GM12892 (cell line): ENCODE measurements at regions not wholly inside any gene's neighbourhood (a gene's known extent, or its start where the extent isn't known, plus 50 kb on each side); places are given as distances from the start of the nearest gene placed in this dataset.

Experiments used
- POLR2A ChIP-seq: IDR thresholded peaks from 2 replicates; pipeline ENCODE4 v1.6.1; 2011; ENCODE audit warnings: low read depth, low read length, control low read depth
- POLR2AphosphoS5 ChIP-seq: IDR thresholded peaks from 2 replicates; pipeline ENCODE4 v1.6.1; 2011; ENCODE audit warnings: low read depth, low read length, control low read depth
- TAF1 ChIP-seq: IDR thresholded peaks from 2 replicates; pipeline ENCODE4 v1.6.1; 2011; ENCODE audit warnings: low read depth, mild to moderate bottlenecking, control low read depth, low read length, borderline replicate concordance

DNA sequence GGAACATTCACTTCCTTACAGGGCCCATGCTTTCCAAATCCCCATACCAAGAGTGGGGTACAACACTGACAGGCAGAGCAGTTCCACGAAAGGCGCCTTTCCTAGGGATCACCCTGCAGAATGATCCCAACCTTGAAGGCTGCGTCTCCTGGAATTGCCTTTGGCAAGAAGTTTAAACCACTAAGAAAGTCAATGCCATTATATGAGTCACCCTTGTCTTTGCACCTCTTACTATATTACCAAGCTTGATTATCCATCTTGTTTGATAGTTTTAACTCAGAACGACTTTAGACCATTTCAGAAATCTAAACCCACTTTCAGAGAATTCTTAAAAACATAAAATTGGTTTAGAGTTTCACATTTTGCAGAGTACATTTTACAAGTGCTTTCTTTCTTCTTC, 282.1 kb downstream of the ARHGAP12 start:
- no peak for TF ChIP-seq POLR2A
- no peak for TF ChIP-seq POLR2AphosphoS5
- TF ChIP-seq TAF1 = no peak
